Activated CD4-positive, CD25-positive, alpha-beta regulatory T cell treated with anti-CD3 and anti-CD28 coated beads, Interleukin-2, amount 50 U/mL, for 16 hours (primary cell): ENCODE measurements at regions not wholly inside any gene's neighbourhood (a gene's known extent, or its start where the extent isn't known, plus 50 kb on each side); places are given as distances from the start of the nearest gene placed in this dataset.
"Not testable (repeated sequence)": the region's sequence is repeated elsewhere in the genome, so short reads cannot be mapped to it uniquely, and the experiment has no call there.

Experiments
- DNase-seq: peaks from one replicate; pipeline ENCODE4 v3.0.0-alpha.2; 2020; ENCODE audit warnings: low read depth, low spot score

DNA sequence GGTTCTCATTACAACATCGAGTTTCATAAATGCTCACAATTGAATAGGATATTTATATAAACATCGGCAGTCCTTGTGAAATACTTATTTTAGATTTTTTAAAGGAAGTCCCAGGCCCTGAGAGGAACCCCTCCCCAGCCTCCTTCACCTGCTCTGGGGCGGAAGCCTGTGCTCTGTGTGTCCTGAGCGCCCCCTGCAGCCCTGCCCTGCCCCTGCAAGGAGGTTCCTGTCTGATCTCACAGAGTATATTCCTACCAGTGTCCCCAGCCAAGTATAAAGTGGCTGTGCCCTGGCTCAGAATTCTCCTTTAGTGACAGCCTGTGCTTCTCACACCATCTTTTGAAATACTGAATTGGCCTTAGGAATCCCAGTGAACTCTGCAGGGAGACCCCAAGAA lies 659.5 kb downstream of the TMEM121 start:
- peak; percentile 31 for DNase-seq

DNA sequence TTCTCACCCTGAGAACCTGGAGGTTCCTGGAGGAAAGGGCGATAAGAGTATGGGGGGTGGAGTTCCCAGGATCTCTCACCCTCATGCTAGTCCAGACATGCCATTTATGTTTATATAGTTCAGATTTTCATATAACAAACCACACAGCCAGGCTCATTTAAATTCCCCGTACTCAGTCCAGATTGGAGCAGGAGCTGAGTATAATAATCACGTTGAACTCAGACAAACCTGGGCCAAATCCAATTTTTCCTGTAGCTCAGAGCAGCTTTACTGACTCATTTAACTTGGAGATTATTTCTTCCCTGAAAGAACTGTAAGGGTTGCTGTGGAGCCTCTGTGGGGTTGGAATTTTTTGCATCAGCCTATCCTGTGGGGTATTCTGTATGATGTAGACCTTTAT lies 660.8 kb downstream of the TMEM121 start:
- no peak for DNase-seq

DNA sequence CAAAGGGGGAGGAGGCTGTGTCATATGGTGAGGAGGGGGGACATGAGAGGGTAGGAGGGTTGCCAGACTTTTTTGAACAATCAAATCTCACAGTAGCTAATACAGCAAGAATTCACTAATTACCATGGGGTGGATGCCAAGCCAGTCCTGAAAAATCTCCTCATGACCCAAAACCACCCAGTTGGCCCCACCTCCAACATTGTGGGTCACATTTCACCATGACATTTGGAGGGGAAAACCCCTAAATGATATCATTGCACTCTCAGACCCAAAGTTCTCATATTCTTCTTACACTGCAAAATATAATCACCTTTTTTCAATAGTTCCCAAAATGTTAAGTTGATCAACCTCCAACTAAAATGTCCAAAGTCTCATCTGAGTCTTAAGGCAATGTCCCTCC lies 666.3 kb downstream of the TMEM121 start:
- not testable (repeated sequence) for DNase-seq

DNA sequence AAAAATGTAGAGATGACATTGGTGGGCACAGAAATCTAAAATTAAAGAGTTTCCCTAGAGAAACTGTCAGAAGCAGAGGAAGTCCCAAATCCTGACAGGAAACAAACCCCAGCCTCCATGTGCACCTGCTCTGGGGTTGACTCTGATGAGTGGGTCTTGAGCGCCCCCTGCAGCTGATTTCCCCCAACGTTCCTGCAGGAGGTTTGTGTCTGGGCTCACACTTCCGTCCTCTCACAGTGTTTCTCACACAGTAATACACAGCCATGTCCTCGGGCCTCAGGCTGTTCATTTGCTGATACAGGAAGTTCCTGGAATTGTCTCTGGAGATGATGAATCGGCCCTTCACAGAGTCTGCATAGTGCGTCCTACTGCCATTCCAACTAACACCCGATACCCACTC lies 670.1 kb downstream of the TMEM121 start:
- not testable (repeated sequence) for DNase-seq

DNA sequence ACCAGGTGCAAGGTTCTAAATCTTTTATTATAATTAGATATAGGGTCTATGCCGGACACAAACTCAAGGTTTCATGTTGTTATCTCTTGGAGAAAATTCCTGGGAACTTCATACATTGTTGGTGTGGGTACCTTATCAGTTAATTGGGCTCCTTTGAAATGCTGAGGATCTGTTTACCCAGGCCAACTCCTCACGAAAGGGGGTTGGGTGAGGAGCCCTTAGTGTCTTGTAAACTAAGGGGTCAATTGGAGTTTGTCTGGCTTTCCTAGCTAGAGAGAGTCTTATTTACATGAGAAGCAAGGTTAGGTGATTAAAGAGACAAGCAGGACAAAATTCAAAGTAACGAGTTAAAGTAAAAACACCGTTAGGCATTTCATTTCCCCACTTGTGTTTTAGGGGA lies 670.9 kb downstream of the TMEM121 start:
- DNase-seq = not testable (repeated sequence)

DNA sequence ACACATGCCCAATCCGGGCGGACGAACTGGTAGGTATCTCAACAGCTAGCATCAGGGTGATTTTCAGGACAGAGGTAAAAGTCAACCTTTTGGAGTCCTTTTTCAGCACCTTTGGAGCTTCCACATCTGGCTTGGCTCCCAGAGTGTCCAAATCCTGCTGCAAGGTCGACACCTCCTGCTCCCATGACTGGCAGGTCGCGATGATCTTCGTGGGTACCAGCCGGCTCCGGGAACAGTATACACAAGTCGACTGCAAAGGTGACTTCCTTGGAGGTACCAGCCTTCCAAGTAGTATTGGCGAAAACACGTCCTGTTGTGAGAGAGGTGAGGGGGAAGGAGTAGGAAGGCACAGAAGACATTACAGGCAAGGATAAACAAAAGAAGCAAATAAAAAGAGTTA lies 672.7 kb downstream of the TMEM121 start:
- DNase-seq = no peak

DNA sequence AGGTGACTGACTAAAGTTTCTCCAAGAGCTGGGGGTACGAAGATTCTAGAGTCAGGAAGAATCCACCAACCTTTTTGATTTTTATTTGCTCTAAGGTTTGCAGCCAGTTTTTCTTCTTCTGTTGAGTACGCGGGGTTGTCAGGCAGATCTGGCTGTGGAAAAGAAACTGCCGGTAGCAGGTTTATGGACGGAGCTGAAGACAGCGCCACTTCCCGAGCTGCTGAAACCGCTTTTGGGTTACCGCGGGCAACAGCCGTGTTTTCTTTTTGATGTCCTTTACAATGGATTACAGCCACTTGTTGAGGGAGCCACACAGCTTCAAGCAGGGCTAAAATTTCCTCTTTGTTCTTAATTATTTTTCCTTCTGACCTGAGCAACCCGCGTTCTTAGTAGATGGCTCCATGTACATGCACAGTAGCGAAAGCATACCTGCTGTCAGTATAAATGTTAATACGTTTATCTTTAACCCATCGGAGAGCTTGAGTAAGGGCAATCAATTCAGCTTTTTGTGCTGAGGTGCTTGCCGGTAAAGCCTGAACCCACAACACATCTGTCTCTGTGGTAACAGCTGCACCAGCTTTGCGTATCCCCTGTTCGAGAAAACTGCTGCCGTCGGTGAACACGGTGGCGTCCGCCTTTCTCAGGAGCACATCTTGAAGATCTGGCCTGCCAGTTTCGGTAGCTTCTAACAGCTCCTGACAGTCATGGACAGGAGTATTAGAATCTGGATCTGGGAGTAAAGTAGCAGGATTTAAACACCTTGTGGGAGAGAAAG lies 674.3 kb downstream of the TMEM121 start:
- no peak for DNase-seq

DNA sequence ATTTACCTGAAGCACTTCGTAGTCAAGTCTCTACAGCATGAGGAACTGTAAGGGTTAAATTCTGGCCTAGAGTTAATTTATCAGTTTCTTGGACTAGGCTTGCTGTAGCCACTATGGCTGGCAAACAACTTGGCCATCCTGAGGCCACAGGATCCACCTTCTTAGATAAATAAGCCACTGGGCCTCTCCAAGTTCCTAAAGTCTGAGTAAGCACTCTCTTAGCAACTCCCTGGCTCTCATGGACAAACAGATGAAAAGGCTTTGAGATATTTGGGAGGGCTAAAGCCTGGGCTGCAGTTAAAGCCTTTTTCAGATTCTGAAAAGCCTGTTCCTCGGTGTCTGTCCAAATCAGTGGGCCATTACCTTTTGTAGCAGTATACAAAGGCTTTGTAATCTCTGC lies 675.0 kb downstream of the TMEM121 start:
- DNase-seq = no peak

DNA sequence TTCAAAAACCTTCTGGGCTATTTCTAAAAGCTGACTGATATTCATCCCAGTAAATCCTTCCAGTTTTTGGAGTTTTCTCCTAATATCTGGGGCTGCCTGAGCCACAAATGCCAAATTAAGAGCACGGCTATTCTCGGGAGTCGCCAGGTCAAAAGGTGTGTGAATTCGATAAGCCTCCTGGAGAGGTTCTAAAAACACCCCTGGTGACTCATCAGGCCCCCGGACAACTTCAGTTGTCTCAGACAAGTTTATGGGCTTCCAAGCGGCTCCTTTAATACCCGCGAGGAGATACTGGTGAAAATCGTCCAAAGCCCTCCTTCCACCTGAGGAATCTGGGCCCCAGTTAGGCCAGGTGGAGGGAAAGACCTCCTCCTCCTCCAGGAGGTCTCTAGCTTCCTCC lies 677.1 kb downstream of the TMEM121 start:
- DNase-seq = no peak

DNA sequence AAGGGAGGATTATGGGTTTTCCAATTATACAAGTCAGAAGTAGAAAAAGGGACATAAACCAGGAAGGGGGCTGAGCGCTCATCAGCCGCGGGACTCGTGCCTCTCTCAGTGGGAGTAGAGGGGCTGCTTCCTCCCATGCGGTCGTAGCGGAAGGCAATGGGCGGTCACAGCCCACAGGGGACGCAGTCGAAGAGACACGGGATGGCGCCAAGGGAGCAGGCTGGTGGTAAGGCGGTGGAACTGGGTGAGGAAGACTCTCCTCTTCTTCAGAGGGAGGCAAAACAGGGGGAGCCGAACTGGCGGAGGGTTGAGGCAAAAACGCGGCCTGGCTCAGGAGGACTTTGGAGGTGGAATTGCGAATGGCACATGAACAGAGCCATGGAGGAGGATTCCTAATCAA lies 677.7 kb downstream of the TMEM121 start:
- no peak for DNase-seq

DNA sequence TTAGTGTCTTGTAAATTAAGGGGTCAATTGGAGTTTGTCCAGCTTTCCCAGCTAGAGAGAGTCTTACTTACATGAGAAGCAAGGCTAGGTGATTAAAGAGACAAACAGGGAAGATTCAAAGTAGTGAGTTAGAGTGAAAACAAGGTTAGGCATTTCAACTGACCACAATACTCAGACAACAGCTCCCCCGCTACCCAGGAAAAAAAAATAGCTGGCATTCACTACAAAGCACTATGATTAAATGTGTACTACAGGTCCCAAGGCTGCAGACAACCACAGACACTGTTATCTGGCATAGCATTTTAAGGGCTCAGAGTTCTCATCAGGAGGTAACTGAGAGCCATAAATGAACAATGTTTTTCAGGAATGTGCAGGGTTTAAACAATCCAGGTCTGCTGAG lies 680.9 kb downstream of the TMEM121 start:
- no peak for DNase-seq

DNA sequence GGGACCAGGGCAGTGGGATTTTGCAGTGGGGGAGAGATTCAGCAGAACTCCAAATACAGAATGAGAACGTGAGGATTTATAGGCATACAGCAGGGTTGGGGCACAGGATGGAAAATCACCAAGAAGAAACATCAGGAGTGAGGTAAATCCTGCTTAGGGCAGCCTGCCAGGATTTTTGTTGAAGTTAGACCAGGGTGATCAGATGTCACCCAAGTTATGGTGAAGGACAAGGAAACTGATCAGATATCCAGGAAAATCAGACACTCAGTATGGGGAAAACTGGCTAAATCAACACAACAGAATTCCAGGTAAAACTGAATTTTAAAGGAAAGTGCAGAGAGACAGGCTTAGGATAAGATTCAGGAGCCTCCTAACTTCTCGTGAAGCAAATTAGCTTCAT lies 682.4 kb downstream of the TMEM121 start:
- DNase-seq = no peak

DNA sequence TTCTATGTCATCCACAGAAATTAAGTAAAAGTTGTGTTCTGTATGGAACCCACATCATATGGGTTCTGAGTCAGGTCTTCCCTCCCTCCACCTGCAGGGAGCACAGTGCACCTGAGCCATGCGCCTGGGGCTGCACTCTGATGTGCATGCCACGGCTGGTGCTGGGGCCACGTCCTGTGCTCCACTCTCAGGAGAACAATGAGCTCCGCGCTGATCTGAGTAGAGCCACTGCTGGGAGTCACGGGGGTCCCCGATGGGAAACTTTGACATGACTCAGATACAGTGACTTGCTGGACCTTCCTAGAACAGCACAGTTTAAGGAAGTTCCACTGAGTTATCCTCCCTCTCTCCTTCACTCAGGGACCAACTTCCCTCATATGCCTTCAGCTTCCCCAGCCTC lies 683.4 kb downstream of the TMEM121 start:
- no peak for DNase-seq

DNA sequence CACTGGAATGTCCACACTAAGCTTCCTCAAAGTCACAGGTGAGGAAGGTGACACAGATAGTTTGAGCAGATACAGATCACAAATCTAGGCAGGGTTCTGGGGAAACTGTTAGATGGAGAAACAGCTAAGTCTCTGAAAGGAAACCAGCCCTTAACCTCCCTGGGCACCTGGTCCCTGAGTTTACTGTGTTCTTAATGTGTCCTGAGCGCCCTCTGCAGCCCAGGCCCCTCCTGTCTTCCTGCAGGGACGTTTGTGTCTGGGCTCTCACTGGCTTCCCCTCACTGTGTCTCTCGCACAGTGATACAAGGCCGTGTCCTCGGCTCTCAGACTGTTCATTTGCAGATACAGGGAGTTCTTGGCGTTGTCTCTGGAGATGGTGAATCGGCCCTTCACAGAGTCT lies 684.3 kb downstream of the TMEM121 start:
- no peak for DNase-seq

DNA sequence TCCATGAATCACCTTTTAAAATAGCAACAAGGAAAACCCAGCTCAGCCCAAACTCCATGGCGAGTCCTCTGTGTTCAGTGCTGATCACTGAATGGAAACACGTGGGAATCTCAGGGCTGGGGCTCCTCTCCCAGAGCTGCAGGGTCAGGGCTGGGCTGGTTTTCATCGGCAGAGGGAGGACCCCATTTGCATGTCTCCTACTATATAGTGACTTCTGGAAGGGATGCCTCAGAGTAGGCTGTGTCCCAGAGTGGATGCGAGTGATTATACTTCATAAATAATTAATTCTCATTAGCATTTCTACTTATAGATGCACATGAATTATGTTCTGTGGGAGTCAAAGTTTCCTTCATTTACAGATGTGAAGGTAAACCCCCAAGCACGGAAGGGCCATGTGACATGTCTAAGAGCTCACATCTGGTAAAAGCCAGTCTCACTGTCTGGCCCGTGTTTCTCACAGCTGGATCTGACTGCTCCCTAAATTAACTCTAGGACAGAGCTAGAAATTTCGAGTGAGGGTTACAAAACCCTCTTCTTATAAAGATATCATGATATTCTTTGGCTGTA lies 685.0 kb downstream of the TMEM121 start:
- DNase-seq = no peak

DNA sequence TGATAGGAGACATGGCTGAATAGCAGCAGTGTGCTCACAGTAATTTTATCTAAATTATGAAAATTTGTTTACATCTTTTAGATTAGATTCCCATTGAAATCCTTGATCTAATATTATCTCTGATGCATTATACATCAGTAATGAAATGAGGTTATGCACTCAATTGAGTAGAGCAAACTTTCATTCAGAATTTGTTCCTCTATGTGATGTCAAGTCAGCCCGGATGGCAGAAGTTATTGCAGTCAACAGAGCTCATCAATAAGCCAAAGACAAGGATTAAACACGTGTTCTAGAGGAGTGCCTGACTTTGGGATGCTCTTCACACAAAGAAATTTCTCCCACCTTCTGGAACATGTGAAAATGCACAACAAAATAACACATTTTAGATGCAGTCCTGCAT lies 688.8 kb downstream of the TMEM121 start:
- DNase-seq = no peak

DNA sequence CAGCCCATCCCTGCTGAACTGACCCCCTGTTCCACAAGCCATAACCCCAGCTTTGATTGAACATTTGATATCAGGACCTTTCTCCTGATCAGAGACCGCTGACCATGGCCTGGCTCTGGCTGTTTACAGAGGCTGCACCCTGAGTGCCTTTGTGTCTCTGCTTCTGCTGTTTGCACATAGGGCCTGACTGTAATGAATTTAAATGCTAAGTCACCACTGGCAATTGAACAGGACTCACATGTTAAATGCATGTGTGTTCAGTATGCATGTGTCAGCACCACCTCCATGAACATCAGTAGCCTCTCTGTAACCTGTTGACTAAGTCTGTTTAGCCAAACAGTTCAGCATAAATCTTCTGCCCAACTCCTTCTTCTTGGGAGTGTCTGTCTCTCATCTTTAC lies 690.3 kb downstream of the TMEM121 start:
- no peak for DNase-seq

DNA sequence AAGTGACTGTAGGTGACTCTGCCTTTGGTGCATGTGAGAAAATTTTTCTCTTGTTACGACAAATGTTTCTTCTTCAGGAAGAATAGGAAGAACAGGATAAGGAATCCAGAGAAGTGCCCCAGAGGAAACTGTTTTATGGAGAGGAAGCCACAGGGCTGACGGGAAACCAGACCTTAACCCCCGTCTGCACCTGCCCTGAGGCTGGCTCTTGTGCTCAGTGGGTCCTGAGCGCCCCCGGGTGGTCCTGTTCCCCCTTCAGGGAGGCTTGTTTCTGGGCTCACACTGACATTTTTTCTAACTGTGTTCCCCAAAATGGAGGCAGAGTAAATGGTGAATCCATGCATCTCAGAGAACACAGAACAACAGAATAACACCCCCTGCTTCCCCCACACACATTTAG lies 691.8 kb downstream of the TMEM121 start:
- no peak for DNase-seq

DNA sequence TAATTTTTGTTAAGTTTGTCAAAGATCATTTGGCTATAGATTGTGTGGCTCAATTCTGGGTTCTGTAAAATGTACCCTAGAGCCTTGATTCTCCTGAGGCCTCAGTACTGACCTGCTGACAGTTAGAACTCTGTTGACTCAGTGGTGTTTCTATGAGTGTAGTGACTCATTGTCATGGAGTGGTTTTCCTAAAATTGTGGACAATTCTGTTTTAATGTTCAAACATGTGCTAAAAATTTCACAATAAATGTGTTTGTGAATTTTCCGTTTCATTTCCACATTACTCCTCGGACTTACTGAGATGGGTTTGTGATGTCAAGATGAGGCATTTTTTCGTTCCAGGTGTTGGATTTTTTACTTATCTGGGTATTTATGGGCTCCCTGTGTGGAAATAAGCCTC lies 695.9 kb downstream of the TMEM121 start:
- no peak for DNase-seq

DNA sequence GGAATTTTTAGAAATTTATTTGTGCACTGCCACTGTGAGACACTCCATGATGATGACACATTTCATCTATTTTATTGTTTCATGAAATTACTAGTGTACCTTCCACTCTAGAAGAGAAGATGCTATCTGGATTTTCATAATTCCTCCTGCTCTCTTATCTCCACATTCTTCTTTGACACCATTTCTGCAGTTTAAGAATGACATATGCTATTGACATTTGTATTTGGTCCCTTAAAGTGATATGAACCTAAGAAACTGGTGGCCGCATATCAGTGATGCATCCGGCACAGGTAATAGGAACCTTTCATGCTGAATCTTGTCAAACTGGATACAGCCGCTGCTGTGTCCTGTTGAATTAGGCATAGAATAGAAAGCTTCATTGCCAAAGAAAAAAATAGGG lies 696.3 kb downstream of the TMEM121 start:
- DNase-seq = no peak

DNA sequence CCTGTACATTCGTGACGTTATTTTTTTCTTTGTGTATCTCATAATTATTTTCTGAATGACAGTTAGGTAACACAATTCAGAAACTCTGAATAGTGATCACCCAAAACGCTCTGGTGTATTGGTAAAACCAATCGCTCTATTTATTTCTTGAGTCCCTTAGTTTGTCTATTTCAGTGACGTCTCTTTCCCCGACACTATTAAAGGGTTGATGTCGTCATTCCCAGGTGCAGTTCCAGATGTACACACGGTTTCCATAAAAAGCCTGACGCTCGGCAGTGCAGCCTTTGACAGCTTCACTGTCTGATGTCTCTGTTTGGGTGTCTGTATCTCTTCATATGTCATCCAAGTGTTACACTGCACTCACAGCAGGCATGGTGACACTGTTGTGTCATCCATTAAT lies 701.4 kb downstream of the TMEM121 start:
- DNase-seq = no peak

DNA sequence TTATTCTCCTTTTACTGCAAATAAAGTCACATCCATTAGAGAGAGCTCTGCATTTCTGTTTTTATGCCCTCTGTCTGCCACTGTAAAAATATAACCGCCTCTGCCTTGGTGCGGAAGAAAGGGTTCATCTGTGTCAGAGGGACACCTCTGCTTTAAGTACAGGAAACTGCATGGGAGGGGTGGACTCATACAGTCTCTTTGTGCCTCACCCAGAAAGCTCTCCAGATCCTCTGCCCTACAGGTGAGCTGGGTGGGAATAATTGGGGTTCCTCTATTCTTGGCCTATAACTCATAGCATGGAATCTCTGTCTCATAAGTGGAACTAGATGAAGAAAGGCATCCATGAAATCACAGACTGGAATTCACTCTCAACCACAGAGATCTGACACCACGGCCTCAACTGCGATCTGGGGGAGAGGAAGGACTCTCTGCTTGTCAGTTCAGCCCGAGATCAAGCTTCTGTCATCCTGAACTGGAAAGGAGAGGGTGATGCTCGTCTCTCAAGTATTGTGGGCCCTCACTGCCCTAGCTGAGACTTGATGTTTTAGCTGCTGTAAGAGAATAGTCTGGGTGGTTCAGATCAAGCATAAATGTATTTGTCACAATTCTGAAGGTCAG lies 702.3 kb downstream of the TMEM121 start:
- DNase-seq = no peak

DNA sequence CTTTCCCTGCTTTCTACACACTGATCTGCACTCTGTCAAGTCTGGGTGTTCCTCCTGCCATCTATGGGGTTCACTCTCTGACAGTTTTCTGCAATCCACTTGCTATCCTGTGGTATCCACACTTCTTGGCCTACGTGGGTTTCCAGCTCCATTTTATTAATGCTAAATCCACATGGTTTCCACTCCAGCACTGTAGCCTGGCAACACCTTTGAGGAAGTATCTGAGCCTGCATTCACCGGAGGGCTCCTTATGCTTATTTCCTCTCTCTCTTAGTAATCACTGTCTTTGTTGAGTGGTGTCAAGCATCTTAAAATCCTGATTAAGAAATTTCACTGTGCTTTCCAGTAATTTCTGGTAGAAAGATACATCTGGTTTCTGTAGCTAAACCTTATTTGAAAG lies 703.7 kb downstream of the TMEM121 start:
- DNase-seq = no peak
